Peyer's patch (tissue), 4 donors: ENCODE measurements at regions not wholly inside any gene's neighbourhood (a gene's known extent, or its start where the extent isn't known, plus 50 kb on each side); places are given as distances from the start of the nearest gene placed in this dataset.
"Not testable (repeated sequence)": the region's sequence is repeated elsewhere in the genome, so short reads cannot be mapped to it uniquely, and the experiment has no call there.

Source experiments
- POLR2A ChIP-seq, 2 donors: fragments of 450-650 bp; IDR thresholded peaks; one replicate each; pipeline ENCODE4 v1.5.1; 2017; ENCODE audit warnings: antibody characterized with exemption in 2 of 2, mild to moderate bottlenecking in 2 of 2, moderate library complexity in 2 of 2
- TF ChIP-seq, protein P1 (sequence below), 6 experiments: fragments of 450-650 bp in 4 of 6; fragments of 200-600 bp in 2 of 6; sonication (generic) in 1 of 6; IDR thresholded peaks; one replicate each; pipeline ENCODE4 v1.5.1; 2017 to 2019; ENCODE audit warnings: antibody characterized with exemption in 6 of 6, mild to moderate bottlenecking in 3 of 6, moderate library complexity in 1 of 6

DNA sequence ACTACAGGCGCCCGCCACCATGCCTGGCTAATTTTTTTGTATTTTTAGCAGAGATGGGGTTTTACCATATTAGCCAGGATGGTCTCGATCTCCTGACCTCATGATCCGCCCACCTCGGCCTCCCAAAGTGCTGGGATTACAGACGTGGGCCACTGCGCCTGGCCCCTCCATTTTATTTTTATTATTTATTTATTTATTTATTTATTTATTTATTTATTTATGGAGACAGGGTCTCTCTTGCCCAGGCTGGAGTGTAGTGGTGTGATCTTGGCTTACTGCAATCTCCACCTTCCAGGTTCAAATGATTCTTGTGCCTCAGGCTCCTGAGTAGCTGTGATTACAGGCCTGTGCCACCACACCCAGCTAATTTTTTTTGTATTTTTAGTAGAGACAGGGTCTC, 77.8 kb upstream of the TNRC6B start:
- TF ChIP-seq POLR2A (IDR thresholded peaks at IDR 0.05), result not testable (repeated sequence)
- TF ChIP-seq, protein P1, sequence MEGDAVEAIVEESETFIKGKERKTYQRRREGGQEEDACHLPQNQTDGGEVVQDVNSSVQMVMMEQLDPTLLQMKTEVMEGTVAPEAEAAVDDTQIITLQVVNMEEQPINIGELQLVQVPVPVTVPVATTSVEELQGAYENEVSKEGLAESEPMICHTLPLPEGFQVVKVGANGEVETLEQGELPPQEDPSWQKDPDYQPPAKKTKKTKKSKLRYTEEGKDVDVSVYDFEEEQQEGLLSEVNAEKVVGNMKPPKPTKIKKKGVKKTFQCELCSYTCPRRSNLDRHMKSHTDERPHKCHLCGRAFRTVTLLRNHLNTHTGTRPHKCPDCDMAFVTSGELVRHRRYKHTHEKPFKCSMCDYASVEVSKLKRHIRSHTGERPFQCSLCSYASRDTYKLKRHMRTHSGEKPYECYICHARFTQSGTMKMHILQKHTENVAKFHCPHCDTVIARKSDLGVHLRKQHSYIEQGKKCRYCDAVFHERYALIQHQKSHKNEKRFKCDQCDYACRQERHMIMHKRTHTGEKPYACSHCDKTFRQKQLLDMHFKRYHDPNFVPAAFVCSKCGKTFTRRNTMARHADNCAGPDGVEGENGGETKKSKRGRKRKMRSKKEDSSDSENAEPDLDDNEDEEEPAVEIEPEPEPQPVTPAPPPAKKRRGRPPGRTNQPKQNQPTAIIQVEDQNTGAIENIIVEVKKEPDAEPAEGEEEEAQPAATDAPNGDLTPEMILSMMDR (IDR thresholded peaks at IDR 0.05), result not testable (repeated sequence)
